ENCODE measurements at regions not wholly inside any gene's neighbourhood (a gene's known extent, or its start where the extent isn't known, plus 50 kb on each side); places are given as distances from the start of the nearest gene placed in this dataset.

- WGBS, 2 donors (ENCODE audit: low coverage in 1 of 2), result 58 to 69% methylated on average over 2 to 3 of the region's 3 CpGs
- no peak for ATAC-seq
- Histone ChIP-seq H3K36me3 (no peaks in the 10 kb centered on the region), H3K4me1 (no peaks in the 10 kb centered on the region), H3K27ac (no peak overlapping the region), H3K4me3 (no peak overlapping the region), H3K9me3 (peaks cover 0 to 12% (median 0%) of the 10 kb centered on the region in 3 donors), H3K27me3 (no peaks in the 10 kb centered on the region)
- no peak for TF ChIP-seq CTCF (IDR thresholded peaks at IDR 0.05)
- no peak for TF ChIP-seq POLR2A (IDR thresholded peaks at IDR 0.05)
- no peak for TF ChIP-seq EP300 (IDR thresholded peaks at IDR 0.05)
- no peak for TF ChIP-seq POLR2AphosphoS5 (IDR thresholded peaks at IDR 0.05)
Measured at GRCh38 chr14:97903821-97904220, 1106.6 kb downstream of the VRK1 start.

DNA sequence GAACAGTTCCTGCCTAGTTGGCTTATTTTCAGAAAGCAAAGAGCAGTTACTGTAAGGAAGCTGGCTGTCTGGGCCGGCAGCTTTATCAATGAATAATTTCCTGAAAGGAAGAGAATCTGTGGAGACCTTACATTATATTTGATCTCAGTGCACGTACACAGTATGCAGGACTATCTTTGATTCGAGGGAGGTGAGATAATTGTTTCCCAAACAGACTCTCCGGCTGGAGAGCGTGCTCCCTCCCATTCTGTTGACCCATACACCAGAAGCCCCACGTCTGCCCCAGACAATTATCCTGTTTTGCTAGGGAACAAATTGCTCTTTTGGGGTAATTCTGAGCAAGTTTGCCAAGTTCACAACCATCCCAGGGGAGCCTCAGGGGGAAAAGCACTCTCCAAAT lies 1115.0 kb downstream of the VRK1 start:
- peaks cover 6% of the 10 kb centered on the region for H3K27me3 ChIP-seq
- H3K36me3 ChIP-seq, result no peaks in the 10 kb centered on the region
- H3K27ac ChIP-seq, result no peak overlapping the region
- H3K4me1 ChIP-seq, result no peaks in the 10 kb centered on the region
- no peak for TF ChIP-seq CTCF (IDR thresholded peaks at IDR 0.05)
- TF ChIP-seq POLR2AphosphoS5 (IDR thresholded peaks at IDR 0.05), result no peak
- no peak for TF ChIP-seq EP300 (IDR thresholded peaks at IDR 0.05)
- TF ChIP-seq POLR2A (IDR thresholded peaks at IDR 0.05), result no peak
- no peak overlapping the region for H3K4me3 ChIP-seq
- 32 to 47% methylated on average over 6 of the region's 6 CpGs for WGBS, 2 donors (ENCODE audit: low coverage in 1 of 2)
- ATAC-seq, result no peak
- peaks cover 0 to 20% (median 0%) of the 10 kb centered on the region in 3 donors for H3K9me3 ChIP-seq

- no peak overlapping the region for H3K27ac ChIP-seq
- H3K4me1 ChIP-seq, result no peaks in the 10 kb centered on the region
- H3K36me3 ChIP-seq, result no peaks in the 10 kb centered on the region
- no peaks in the 10 kb centered on the region for H3K9me3 ChIP-seq
- WGBS, 2 donors (ENCODE audit: low coverage in 1 of 2), result 86 to 100% methylated on average over 1 of the region's 1 CpG
- no peak for ATAC-seq
- H3K27me3 ChIP-seq, result peaks cover 12% of the 10 kb centered on the region
- TF ChIP-seq EP300 (IDR thresholded peaks at IDR 0.05) (no peak), POLR2A (IDR thresholded peaks at IDR 0.05) (no peak), CTCF (IDR thresholded peaks at IDR 0.05) (no peak), POLR2AphosphoS5 (IDR thresholded peaks at IDR 0.05) (no peak)
- H3K4me3 ChIP-seq, result no peak overlapping the region
Measured at GRCh38 chr14:97916100-97916499, 1118.9 kb downstream of the VRK1 start.

DNA sequence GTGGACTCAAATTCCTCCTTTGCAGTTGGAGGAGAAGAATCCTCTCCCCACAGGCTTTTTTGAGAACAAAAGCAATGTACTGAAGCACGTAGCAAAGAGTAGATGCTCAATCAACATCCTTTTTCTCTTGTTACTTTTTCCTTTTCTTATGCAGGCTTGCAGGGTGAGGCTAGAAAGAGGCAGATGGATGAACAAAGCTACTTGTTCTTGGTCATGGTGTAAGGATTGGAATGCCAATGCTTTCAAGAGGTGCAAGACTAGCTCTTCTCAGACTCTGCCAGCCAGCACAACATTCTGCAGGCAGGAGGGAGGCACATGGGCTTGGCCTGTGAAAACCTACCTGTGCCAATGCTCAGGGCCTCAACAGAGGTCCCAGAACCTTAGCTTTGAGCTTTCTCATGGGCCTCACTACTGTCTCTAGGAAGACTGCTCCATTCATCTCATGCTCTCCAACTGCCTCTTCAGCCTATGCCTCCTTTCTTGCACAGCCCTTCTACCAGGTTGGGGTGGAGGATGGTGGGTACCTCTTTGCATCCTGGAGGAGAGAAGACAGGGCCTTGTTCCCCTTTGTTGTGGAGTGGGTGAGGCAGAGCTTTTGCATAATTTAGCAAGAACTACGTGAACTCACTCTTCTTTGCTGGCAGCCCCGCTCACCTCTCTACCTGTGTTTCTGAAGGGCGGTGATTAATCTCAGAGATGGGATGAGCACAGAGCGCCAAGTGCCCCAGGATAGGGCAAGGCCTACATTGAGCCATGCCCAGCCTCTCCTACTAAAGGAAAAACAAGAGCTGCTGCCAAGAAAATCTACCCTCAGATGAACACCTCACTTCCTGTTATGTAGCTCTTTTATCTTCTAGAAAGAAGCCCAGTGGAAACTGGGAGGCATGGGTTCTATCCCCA lies 1119.7 kb downstream of the VRK1 start:
- Histone ChIP-seq H3K9me3 (no peaks in the 10 kb centered on the region), H3K4me3 (no peak overlapping the region), H3K4me1 (no peaks in the 10 kb centered on the region), H3K27ac (no peak overlapping the region), H3K27me3 (peaks cover 12% of the 10 kb centered on the region), H3K36me3 (no peaks in the 10 kb centered on the region)
- WGBS, 2 donors (ENCODE audit: low coverage in 1 of 2), result 78 to 90% methylated on average over 2 to 5 of the region's 5 CpGs
- no peak for ATAC-seq
- no peak for TF ChIP-seq CTCF (IDR thresholded peaks at IDR 0.05)
- TF ChIP-seq EP300 (IDR thresholded peaks at IDR 0.05), result no peak
- no peak for TF ChIP-seq POLR2AphosphoS5 (IDR thresholded peaks at IDR 0.05)
- TF ChIP-seq POLR2A (IDR thresholded peaks at IDR 0.05), result no peak

GRCh38 chr14:97920201-97920600 lies 1123.0 kb downstream of the VRK1 start:
- Histone ChIP-seq H3K36me3 (no peaks in the 10 kb centered on the region), H3K4me1 (no peaks in the 10 kb centered on the region), H3K27ac (no peak overlapping the region), H3K27me3 (peaks cover 12% of the 10 kb centered on the region), H3K4me3 (no peak overlapping the region), H3K9me3 (no peaks in the 10 kb centered on the region)
- WGBS, 2 donors (ENCODE audit: low coverage in 1 of 2), result 90% methylated on average over 2 of the region's 5 CpGs
- TF ChIP-seq POLR2A (IDR thresholded peaks at IDR 0.05), result no peak
- no peak for TF ChIP-seq EP300 (IDR thresholded peaks at IDR 0.05)
- no peak for TF ChIP-seq POLR2AphosphoS5 (IDR thresholded peaks at IDR 0.05)
- TF ChIP-seq CTCF (IDR thresholded peaks at IDR 0.05), result no peak
- no peak for ATAC-seq
